GM18517 (cell line): ENCODE measurements at regions not wholly inside any gene's neighbourhood (a gene's known extent, or its start where the extent isn't known, plus 50 kb on each side); places are given as distances from the start of the nearest gene placed in this dataset.
"Not testable (repeated sequence)": the region's sequence is repeated elsewhere in the genome, so short reads cannot be mapped to it uniquely, and the experiment has no call there.

ENCODE experiments used
- ATAC-seq: cut with Tn5 transposase; IDR thresholded peaks from one replicate; pipeline ENCODE4 v1.9.1; 2021; ENCODE audit warnings: mild to moderate bottlenecking, moderate library complexity; ENCODE audit not compliant: unreplicated experiment

GRCh38 chr5:106094204-106094607 lies 1576.5 kb downstream of the EFNA5 start:
- no peak for ATAC-seq

- no peak for ATAC-seq
Measured at GRCh38 chr5:106093134-106093533, 1577.6 kb downstream of the EFNA5 start.

- ATAC-seq = no peak
Measured at GRCh38 chr5:106092455-106092854, 1578.3 kb downstream of the EFNA5 start.

- ATAC-seq = no peak
Measured at GRCh38 chr5:106089073-106089472, 1581.7 kb downstream of the EFNA5 start.

DNA sequence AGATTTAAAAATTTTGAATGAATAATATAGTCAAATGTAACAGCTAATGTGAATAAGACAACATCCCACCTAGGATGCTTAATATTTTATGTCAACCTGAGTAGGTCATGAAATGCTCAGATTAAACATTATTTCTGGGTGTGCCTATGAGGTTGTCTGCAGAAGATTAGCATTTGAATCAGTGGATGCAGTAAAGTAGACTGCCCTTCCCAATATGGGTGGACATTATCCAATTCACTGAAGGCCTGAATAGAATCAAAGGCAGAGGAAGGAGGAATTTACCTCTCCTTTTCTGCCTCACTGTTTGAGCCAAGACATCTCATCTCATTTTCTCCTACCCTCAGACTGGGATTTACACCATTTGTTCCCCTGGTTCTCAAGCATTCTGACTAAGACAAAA lies 1582.3 kb downstream of the EFNA5 start:
- no peak for ATAC-seq

- no peak for ATAC-seq
Measured at GRCh38 chr5:106086352-106086751, 1584.4 kb downstream of the EFNA5 start.

DNA sequence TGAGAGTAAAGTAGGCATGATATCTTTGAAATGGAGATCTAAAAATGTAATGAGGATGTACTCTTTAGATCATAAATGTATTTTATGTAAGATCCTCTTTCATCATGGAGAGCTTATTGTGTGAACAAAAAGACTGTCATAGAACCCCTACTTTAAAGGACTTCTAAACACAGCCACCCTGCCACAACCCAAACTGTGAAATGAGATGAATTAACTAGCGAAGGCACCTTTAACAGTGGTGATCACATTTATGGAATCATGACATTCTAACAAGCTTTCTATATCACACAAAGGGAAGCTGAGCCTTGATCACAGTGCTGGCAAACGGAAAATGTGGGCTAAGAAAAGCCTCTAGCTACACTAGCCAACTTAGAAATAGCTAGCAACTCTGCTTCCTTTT lies 1585.2 kb downstream of the EFNA5 start:
- no peak for ATAC-seq

- ATAC-seq = no peak
Measured at GRCh38 chr5:106085136-106085535, 1585.6 kb downstream of the EFNA5 start.

DNA sequence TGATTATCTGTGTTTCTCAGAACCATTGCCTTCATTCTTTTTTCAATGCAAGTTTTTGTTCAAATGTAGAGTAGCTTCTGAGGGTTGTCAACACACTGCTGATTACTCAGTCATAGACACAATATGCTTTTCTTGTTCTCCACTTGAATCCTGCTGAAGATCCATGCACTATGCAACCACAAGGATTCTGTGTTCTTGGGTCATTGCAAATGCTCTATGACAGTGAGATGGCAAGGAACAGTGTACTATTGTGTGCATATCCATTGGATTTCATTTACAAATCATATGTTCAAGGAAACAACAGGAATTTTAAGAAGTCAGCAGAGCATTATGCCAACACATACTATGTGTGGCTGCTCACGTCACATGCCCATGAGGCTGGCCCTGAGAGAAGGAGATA lies 1590.2 kb downstream of the EFNA5 start:
- no peak for ATAC-seq

GRCh38 chr5:106076655-106077054 lies 1594.1 kb downstream of the EFNA5 start:
- no peak for ATAC-seq

DNA sequence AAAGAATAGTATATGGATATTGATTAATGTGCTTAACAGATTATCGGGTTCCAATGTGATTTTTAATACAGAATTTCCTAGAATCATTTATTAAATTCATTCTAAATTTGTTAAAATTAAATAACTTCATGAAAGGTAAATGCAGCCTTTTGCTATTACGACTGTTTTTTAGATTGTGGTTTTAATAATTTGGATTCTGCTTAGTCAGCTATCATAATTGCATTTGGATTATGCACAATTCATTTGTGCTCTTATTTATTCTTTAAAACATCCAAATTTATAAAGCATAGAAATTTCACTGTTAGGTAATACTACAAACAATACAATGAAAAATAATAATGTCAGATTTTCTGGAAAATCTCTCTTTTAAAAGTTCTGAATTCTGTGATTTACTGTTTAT lies 1598.5 kb downstream of the EFNA5 start:
- ATAC-seq = no peak

DNA sequence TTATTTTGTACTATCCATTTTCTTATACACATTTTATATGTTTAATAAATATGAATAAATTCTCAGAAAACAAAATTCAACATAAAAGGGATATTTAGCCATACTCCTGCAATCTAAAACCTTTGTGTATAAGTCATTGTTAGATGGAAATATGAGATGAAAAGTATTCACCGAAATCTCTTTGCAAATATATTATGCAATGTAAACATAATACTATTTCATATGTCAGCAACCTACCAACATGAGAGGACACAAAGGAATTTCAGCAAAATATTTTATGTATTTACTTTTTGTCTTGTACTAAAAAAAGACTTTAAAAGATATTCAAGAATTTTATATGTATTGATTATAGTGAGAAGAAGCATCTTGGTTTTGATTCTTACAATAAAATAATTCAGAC lies 1623.4 kb downstream of the EFNA5 start:
- no peak for ATAC-seq

- ATAC-seq = not testable (repeated sequence)
Measured at GRCh38 chr5:106032069-106032468, 1638.7 kb downstream of the EFNA5 start.

DNA sequence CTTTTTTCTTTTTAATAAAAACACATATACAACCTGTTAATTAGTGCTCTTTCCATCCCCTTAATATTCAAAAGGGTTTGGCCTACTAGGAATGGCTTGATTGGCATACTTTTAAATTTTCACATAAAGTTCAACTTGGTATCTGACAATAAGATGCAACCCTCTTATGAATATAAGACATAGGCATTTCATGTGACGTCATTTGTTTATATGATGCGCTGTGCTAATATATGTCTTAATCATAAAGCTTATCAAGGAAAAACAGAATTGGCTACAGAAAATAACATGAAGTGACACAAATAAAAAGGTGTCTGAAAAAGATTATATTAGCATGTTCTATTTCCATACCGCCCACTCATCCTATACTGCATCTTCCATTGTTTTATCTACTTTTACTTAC lies 1642.4 kb downstream of the EFNA5 start:
- ATAC-seq = no peak

- no peak for ATAC-seq
Measured at GRCh38 chr5:106020894-106021293, 1649.8 kb downstream of the EFNA5 start.

DNA sequence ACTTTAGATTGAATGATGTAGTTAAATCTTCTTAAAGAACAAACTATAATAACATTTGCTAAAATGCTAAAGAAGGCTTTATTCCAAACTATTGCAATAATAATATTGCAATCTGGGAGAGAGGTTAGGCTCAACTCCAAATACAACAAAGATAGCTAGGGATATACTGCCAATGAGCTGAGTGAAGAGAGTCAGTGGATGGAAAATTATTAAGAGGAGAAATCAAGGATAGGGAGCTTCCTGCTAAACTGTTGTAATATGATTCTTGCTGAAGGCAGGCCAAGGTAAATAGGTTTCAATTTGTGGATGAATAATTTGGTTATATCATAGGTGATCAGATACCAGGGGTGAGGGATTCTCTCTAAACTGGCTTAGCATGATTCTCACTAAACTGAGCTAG lies 1651.5 kb downstream of the EFNA5 start:
- no peak for ATAC-seq

GRCh38 chr5:106017243-106017857 lies 1653.4 kb downstream of the EFNA5 start:
- ATAC-seq = no peak

- no peak for ATAC-seq
Measured at GRCh38 chr5:106014262-106014661, 1656.5 kb downstream of the EFNA5 start.

DNA sequence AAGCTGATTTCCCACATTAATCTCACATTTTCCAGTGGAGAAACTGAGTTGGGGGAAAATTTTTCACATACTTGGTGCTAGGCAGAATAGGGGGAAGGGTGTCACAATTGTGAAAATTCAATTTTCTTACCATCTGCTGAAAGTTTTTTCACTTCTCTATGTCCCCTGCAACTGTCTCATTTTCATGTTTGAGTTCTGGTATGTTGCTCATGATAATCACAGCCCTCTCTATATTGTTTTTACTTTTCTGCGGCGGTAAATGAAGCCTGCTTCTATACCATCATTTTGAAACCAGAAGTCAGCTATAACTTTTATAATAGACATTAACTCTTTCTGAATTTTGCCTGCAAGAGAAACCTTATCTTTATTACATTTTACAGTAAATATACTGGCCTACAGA lies 1664.5 kb downstream of the EFNA5 start:
- ATAC-seq = no peak

DNA sequence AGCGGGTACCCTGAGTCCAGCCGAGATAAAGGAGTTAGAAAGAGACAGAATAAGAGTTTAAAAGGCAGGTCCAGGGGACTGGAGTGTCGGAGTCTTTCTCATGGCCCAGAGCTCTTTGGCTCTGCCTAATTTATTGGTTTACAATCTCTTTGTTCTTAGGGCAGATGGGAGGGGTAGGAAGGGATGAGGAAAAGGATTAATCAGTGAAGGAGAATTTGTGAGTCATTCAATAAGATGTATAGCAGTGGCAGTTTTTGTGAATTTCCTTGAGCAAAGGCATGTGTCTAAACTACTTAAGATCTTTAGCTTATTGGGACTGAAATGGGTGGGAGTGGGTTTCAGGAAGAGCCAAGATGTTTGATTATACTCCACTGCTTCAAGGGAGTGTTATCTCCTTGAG lies 1671.7 kb downstream of the EFNA5 start:
- ATAC-seq = not testable (repeated sequence)

GRCh38 chr5:105993027-105993426 lies 1677.7 kb downstream of the EFNA5 start:
- no peak for ATAC-seq

- ATAC-seq = no peak
Measured at GRCh38 chr5:105982526-105982925, 1688.2 kb downstream of the EFNA5 start.

GRCh38 chr5:105978011-105978410 lies 1692.7 kb downstream of the EFNA5 start:
- ATAC-seq = no peak
